ENCODE measurements at regions not wholly inside any gene's neighbourhood (a gene's known extent, or its start where the extent isn't known, plus 50 kb on each side); places are given as distances from the start of the nearest gene placed in this dataset.

DNA sequence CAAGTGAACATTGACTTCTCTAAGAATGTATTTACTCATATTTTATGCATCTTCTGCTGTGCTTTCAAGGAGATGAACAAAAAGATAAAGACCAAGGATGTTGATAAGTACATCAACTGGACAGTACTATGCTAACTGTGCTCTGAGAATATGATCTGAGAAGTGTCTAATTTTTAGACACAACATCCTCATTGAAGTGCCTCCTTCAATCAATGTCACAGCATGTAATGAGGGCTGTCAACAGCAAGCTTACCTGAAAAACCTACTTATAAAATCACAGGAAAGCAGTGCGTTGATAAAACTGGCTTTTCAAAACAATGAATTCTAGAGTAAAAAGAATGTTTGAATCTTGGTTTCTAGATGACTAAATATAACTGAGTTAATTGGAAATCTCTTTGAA is 452.9 kb upstream of the DSEL start:
- ATAC-seq (ENCODE audit: low FRiP score) (no peak), DNase-seq (no peak)

DNA sequence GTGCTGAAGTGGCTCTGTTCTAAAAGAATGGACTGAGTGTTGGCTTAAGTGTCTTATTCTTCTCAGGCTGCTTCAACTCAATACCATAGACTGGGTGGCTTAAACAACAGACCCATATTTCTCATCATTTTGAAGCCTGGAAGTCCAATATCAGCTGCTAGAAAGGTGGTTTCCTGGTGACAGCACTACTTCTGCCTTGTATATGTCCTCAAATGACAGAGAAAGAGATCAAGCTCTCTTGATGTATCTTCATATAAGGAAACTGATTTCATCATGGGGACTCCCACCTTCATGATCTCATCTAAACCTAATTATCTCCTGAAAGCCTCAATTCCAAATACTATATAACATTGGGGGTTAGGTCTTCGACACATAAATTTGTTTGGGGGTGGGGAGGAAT is 449.7 kb upstream of the DSEL start:
- no peaks in the 10 kb centered on the region for H3K27me3 ChIP-seq (ENCODE audit: control insufficient read depth in 1 of 2, insufficient read depth in 2 of 2, low read length in 1 of 2)
- DNase-seq (no peak), ATAC-seq (ENCODE audit: low FRiP score) (no peak)
- H3K36me3 ChIP-seq (ENCODE audit: control insufficient read depth in 1 of 2, insufficient read depth in 2 of 2, low read length in 1 of 2): no peaks in the 10 kb centered on the region
- H3K27ac ChIP-seq (ENCODE audit: low read depth in 1 of 2, low read length in 2 of 2): no peak overlapping the region
- H3K9me3 ChIP-seq (ENCODE audit: control insufficient read depth, low read length): no peaks in the 10 kb centered on the region
- no peaks in the 10 kb centered on the region for H3K4me1 ChIP-seq (ENCODE audit: control insufficient read depth in 1 of 2, insufficient read depth in 2 of 2, low read length in 2 of 2)
- intact Hi-C loops (cut with DNase I): no loop called here
- 88 to 96% methylated on average over 1 of the region's 1 CpG for WGBS, 2 donors
- H3K4me3 ChIP-seq (ENCODE audit: low read length in 2 of 2): no peak overlapping the region

More for the DNA sequence above, 452.9 kb upstream of the DSEL start:
- Histone ChIP-seq H3K36me3 (ENCODE audit: control insufficient read depth in 1 of 2, insufficient read depth in 2 of 2, low read length in 1 of 2) (no peaks in the 10 kb centered on the region), H3K4me3 (ENCODE audit: low read length in 2 of 2) (no peak overlapping the region), H3K27ac (ENCODE audit: low read depth in 1 of 2, low read length in 2 of 2) (no peak overlapping the region), H3K27me3 (ENCODE audit: control insufficient read depth in 1 of 2, insufficient read depth in 2 of 2, low read length in 1 of 2) (no peaks in the 10 kb centered on the region), H3K9me3 (ENCODE audit: control insufficient read depth, low read length) (no peaks in the 10 kb centered on the region), H3K4me1 (ENCODE audit: control insufficient read depth in 1 of 2, insufficient read depth in 2 of 2, low read length in 2 of 2) (no peaks in the 10 kb centered on the region)
- WGBS, 2 donors: 81 to 83% methylated on average over 1 of the region's 1 CpG
- intact Hi-C loops (cut with DNase I): no loop called here

DNA sequence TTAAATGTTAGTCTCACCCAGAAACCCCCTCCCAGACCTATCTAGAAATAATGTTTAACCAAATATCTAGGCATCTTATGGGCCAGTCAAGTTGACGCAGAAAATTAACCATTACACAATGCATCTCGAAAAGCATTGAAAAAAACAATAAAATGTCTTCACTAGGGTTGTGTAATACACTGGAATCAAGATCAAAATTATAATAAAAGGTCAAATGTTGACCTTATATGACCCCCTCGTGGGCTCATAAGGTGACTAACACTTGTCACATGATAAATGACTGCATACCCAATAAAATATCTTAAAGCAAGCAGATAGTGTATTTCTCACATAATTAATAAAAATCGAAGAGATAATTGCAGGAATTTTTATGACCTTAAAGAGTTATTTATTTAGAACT is 447.9 kb upstream of the DSEL start:
- Histone ChIP-seq H3K4me1 (ENCODE audit: control insufficient read depth in 1 of 2, insufficient read depth in 2 of 2, low read length in 2 of 2) (no peaks in the 10 kb centered on the region), H3K4me3 (ENCODE audit: low read length in 2 of 2) (no peak overlapping the region), H3K27ac (ENCODE audit: low read depth in 1 of 2, low read length in 2 of 2) (no peak overlapping the region), H3K27me3 (ENCODE audit: control insufficient read depth in 1 of 2, insufficient read depth in 2 of 2, low read length in 1 of 2) (no peaks in the 10 kb centered on the region), H3K36me3 (ENCODE audit: control insufficient read depth in 1 of 2, insufficient read depth in 2 of 2, low read length in 1 of 2) (no peaks in the 10 kb centered on the region), H3K9me3 (ENCODE audit: control insufficient read depth, low read length) (no peaks in the 10 kb centered on the region)
- DNase-seq: no peak
- whole genome bisulfite sequencing, 2 donors: 84 to 85% methylated on average over 4 of the region's 4 CpGs
- ATAC-seq (ENCODE audit: low FRiP score): no peak
- intact Hi-C loops (cut with DNase I): no loop called here

DNA sequence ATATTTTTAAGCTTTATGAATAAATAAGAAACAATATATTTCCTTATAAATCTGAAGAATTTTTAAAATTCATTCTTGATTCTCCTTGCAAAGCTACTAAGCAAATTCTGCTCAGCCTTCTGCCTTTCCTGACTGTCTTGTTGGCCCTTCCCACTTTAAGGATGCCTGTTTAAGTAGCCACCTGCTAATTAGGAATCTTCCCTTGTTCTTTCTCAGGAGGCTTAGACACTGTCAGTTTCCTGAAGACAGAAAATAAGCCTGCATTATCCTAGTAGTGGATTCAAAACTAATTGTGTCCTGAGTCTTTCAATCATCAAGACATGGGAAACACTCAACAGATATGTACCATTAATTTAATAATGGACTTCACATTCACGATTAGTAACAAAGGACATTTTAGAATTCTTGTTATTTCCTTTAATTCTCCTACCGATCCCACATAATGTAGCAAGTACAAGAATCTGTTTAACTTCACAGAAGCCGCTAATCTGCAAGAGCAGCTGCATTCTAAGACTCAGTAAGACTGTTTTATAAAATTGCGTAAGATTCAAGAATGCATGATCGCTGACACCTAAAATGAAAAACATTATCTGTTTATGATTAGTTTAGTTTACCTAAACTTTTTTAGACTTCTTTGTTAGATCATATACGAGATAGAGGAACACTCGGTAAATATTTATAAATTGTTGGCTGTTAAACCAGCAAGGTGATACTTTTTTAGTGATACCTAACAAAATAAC is 445.4 kb upstream of the DSEL start:
- H3K4me3 ChIP-seq (ENCODE audit: low read length in 2 of 2): no peak overlapping the region
- WGBS, 2 donors: 92 to 93% methylated on average over 7 of the region's 7 CpGs
- no peak overlapping the region for H3K27ac ChIP-seq (ENCODE audit: low read depth in 1 of 2, low read length in 2 of 2)
- no peaks in the 10 kb centered on the region for H3K4me1 ChIP-seq (ENCODE audit: control insufficient read depth in 1 of 2, insufficient read depth in 2 of 2, low read length in 2 of 2)
- no peaks in the 10 kb centered on the region for H3K27me3 ChIP-seq (ENCODE audit: control insufficient read depth in 1 of 2, insufficient read depth in 2 of 2, low read length in 1 of 2)
- H3K36me3 ChIP-seq (ENCODE audit: control insufficient read depth in 1 of 2, insufficient read depth in 2 of 2, low read length in 1 of 2): no peaks in the 10 kb centered on the region
- intact Hi-C loops (cut with DNase I): no loop called here
- ATAC-seq (ENCODE audit: low FRiP score) (no peak), DNase-seq (no peak)
- H3K9me3 ChIP-seq (ENCODE audit: control insufficient read depth, low read length): no peaks in the 10 kb centered on the region

DNA sequence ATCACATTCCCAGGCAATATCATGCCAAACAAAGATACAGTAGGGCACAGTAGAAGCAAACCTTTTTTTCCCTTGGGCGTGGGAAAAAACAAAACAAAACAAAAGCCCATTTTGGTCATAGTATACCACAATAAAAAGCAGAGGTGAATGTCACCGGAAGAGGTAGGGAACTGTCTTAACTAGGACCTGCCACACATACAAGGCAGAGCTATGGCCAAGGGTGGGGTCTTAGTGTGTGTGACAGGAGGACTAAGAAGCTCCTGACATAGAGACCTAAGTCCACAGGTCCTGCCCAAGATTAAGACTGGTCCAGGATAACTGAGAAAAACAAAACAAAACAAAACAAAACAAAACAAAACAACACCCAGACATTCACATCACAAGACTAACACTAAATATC is 441.2 kb upstream of the DSEL start:
- Histone ChIP-seq H3K4me3 (ENCODE audit: low read length in 2 of 2) (no peak overlapping the region), H3K27ac (ENCODE audit: low read depth in 1 of 2, low read length in 2 of 2) (no peak overlapping the region), H3K27me3 (ENCODE audit: control insufficient read depth in 1 of 2, insufficient read depth in 2 of 2, low read length in 1 of 2) (no peaks in the 10 kb centered on the region), H3K36me3 (ENCODE audit: control insufficient read depth in 1 of 2, insufficient read depth in 2 of 2, low read length in 1 of 2) (no peaks in the 10 kb centered on the region), H3K4me1 (ENCODE audit: control insufficient read depth in 1 of 2, insufficient read depth in 2 of 2, low read length in 2 of 2) (no peaks in the 10 kb centered on the region), H3K9me3 (ENCODE audit: control insufficient read depth, low read length) (no peaks in the 10 kb centered on the region)
- intact Hi-C loops (cut with DNase I): no loop called here
- WGBS, 2 donors: 94% methylated on average over 2 of the region's 2 CpGs
- no peak for ATAC-seq (ENCODE audit: low FRiP score)
- DNase-seq: no peak

DNA sequence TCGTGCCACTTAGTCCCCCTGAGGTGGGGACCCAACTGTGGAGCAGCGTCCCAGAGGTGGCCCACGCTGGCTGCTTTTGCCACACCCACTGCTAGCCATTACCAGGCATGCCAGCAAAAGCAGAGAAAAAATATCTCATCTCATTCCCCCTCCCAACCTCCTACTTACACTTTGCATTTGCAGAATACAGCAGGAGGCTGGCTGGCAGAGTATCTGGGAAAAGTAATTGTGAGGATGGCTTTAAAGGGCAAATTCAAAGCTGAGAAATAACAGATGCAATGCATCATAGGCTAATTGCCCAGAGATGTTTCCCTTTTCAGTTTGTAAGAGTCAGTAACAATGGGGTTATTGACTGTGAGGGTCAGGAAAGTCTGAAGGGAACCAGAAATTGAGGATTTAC is 438.1 kb upstream of the DSEL start:
- no peak overlapping the region for H3K27ac ChIP-seq (ENCODE audit: low read depth in 1 of 2, low read length in 2 of 2)
- 30 to 31% methylated on average over 3 of the region's 3 CpGs for WGBS, 2 donors
- intact Hi-C loops (cut with DNase I): no loop called here
- DNase-seq (no peak), ATAC-seq (ENCODE audit: low FRiP score) (no peak)
- no peaks in the 10 kb centered on the region for H3K27me3 ChIP-seq (ENCODE audit: control insufficient read depth in 1 of 2, insufficient read depth in 2 of 2, low read length in 1 of 2)
- no peaks in the 10 kb centered on the region for H3K9me3 ChIP-seq (ENCODE audit: control insufficient read depth, low read length)
- no peaks in the 10 kb centered on the region for H3K4me1 ChIP-seq (ENCODE audit: control insufficient read depth in 1 of 2, insufficient read depth in 2 of 2, low read length in 2 of 2)
- H3K4me3 ChIP-seq (ENCODE audit: low read length in 2 of 2): no peak overlapping the region
- no peaks in the 10 kb centered on the region for H3K36me3 ChIP-seq (ENCODE audit: control insufficient read depth in 1 of 2, insufficient read depth in 2 of 2, low read length in 1 of 2)

DNA sequence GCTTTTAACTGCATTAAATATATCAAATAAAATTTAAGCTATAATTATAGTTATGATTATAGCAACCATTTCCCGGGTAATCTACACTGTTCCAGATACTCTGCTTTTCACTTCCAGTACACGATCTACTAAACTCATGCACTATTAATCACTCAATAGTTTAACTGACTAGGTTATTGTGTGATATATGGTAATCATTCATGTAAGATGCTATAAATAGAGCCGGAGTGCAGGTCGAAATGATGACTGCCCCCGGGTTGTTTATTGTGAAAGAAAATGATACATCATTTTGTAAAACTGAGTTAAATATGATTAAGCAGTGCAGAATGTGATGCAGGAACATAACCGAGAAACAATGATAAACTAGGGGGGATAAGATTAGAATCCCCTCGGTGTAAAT is 434.6 kb upstream of the DSEL start:
- DNase-seq (no peak), ATAC-seq (ENCODE audit: low FRiP score) (no peak)
- Histone ChIP-seq H3K27ac (ENCODE audit: low read depth in 1 of 2, low read length in 2 of 2) (no peak overlapping the region), H3K4me3 (ENCODE audit: low read length in 2 of 2) (no peak overlapping the region), H3K4me1 (ENCODE audit: control insufficient read depth in 1 of 2, insufficient read depth in 2 of 2, low read length in 2 of 2) (no peaks in the 10 kb centered on the region), H3K9me3 (ENCODE audit: control insufficient read depth, low read length) (no peaks in the 10 kb centered on the region), H3K27me3 (ENCODE audit: control insufficient read depth in 1 of 2, insufficient read depth in 2 of 2, low read length in 1 of 2) (no peaks in the 10 kb centered on the region), H3K36me3 (ENCODE audit: control insufficient read depth in 1 of 2, insufficient read depth in 2 of 2, low read length in 1 of 2) (no peaks in the 10 kb centered on the region)
- WGBS, 2 donors: 63 to 70% methylated on average over 7 of the region's 7 CpGs
- intact Hi-C loops (cut with DNase I): no loop called here

DNA sequence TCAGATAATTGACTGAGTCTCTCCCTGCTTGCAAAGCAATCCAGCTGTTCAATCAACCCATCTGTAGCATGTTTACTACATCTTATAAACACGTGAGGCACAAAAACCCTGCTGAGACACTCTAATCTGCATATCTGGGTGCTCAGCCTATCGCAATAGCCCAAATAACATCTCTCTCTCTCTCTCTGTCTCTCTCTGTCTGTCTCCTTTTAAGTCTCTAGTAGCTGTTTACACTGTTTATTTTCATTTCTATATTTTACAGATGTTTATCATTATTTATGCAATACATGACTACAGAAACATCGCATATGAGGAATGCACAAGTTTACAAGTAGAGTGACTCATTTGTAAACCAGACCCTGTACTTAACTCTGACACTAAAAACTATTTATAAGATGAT is 422.1 kb upstream of the DSEL start:
- DNase-seq: no peak
- ATAC-seq (ENCODE audit: low FRiP score): no peak
- no peaks in the 10 kb centered on the region for H3K36me3 ChIP-seq (ENCODE audit: control insufficient read depth in 1 of 2, insufficient read depth in 2 of 2, low read length in 1 of 2)
- H3K4me3 ChIP-seq (ENCODE audit: low read length in 2 of 2): no peak overlapping the region
- 88 to 91% methylated on average over 3 of the region's 3 CpGs for WGBS, 2 donors
- no peak overlapping the region for H3K27ac ChIP-seq (ENCODE audit: low read depth in 1 of 2, low read length in 2 of 2)
- H3K9me3 ChIP-seq (ENCODE audit: control insufficient read depth, low read length): no peaks in the 10 kb centered on the region
- intact Hi-C loops (cut with DNase I): no loop called here
- no peaks in the 10 kb centered on the region for H3K27me3 ChIP-seq (ENCODE audit: control insufficient read depth in 1 of 2, insufficient read depth in 2 of 2, low read length in 1 of 2)
- H3K4me1 ChIP-seq (ENCODE audit: control insufficient read depth in 1 of 2, insufficient read depth in 2 of 2, low read length in 2 of 2): no peaks in the 10 kb centered on the region

DNA sequence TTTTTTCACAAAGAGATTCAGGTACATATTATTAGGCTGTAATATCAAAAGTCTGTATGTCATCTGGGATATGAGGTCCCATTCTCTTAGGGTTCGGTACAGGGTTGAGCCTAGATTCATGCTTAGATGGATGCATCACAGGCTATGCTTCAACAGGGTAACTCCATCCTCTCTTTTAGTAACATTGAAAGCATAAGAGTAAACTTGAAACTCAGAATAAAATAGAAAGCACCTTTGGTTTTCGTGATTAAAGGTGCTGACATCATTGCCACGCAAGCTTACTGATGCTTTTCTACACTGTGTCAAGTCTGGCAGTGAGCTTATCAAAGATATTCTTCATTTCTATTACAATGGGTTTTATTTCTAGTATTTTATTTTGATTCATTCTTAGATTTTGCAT is 419.1 kb upstream of the DSEL start:
- Histone ChIP-seq H3K27me3 (ENCODE audit: control insufficient read depth in 1 of 2, insufficient read depth in 2 of 2, low read length in 1 of 2) (no peaks in the 10 kb centered on the region), H3K4me3 (ENCODE audit: low read length in 2 of 2) (no peak overlapping the region), H3K36me3 (ENCODE audit: control insufficient read depth in 1 of 2, insufficient read depth in 2 of 2, low read length in 1 of 2) (no peaks in the 10 kb centered on the region), H3K4me1 (ENCODE audit: control insufficient read depth in 1 of 2, insufficient read depth in 2 of 2, low read length in 2 of 2) (no peaks in the 10 kb centered on the region), H3K9me3 (ENCODE audit: control insufficient read depth, low read length) (no peaks in the 10 kb centered on the region), H3K27ac (ENCODE audit: low read depth in 1 of 2, low read length in 2 of 2) (no peak overlapping the region)
- DNase-seq: no peak
- no peak for ATAC-seq (ENCODE audit: low FRiP score)
- intact Hi-C loops (cut with DNase I): no loop called here
- 96 to 97% methylated on average over 3 of the region's 3 CpGs for WGBS, 2 donors

Data from aorta (tissue), 5 donors.